Activated CD4-positive, alpha-beta memory T cell treated with anti-CD3 and anti-CD28 coated beads, Interleukin-2, amount 10 ng/mL, durations not matched to agents 7 days and 5 days (primary cell): ENCODE measurements at regions not wholly inside any gene's neighbourhood (a gene's known extent, or its start where the extent isn't known, plus 50 kb on each side); places are given as distances from the start of the nearest gene placed in this dataset.
A peak's percentile ranks its signal among the peaks of the same experiment; 100 is the strongest.
"Not testable (repeated sequence)": the region's sequence is repeated elsewhere in the genome, so short reads cannot be mapped to it uniquely, and the experiment has no call there.

Source experiments
- CTCF ChIA-PET: fragments of 350-600 bp; sonication (Branson Sonifier 250); formaldehyde crosslinking; loops from one replicate; lab custom pipeline; 2021; ENCODE audit warnings: antibody characterized with exemption, inconsistent platforms; lab: Charles Lee
- POLR2A ChIA-PET: fragments of 350-600 bp; sonication (Branson Sonifier 250); formaldehyde crosslinking; loops from one replicate; lab custom pipeline; 2021; ENCODE audit warnings: antibody characterized with exemption; lab: Charles Lee
- DNase-seq: peaks from one replicate; pipeline ENCODE4 v3.0.0-alpha.2; 2020
- H3K27ac Mint-ChIP-seq: one replicate; pipeline ENCODE4 v1.8.0; 2021; ENCODE audit warnings: mild to moderate bottlenecking, mixed read lengths
- H3K27me3 Mint-ChIP-seq: one replicate; pipeline ENCODE4 v1.8.0; 2021; ENCODE audit warnings: mixed read lengths
- H3K36me3 Mint-ChIP-seq: one replicate; pipeline ENCODE4 v1.8.0; 2021; ENCODE audit warnings: low read depth, mixed read lengths
- H3K4me1 Mint-ChIP-seq: one replicate; pipeline ENCODE4 v1.8.0; 2021; ENCODE audit warnings: mixed read lengths
- H3K4me3 Mint-ChIP-seq: one replicate; pipeline ENCODE4 v1.8.0; 2021; ENCODE audit warnings: mild to moderate bottlenecking, mixed read lengths
- H3K9me3 Mint-ChIP-seq: one replicate; pipeline ENCODE4 v1.8.0; 2021; ENCODE audit warnings: mixed read lengths

- DNase-seq, H3K27me3 Mint-ChIP-seq, H3K9me3 Mint-ChIP-seq, CTCF ChIA-PET, POLR2A ChIA-PET, H3K27ac Mint-ChIP-seq, H3K4me3 Mint-ChIP-seq, H3K36me3 Mint-ChIP-seq: not testable (repeated sequence)
- H3K4me1 Mint-ChIP-seq = peaks cover 13% of the 10 kb centered on the region
Observed at GRCh38 chr15:44835082-44835481, 98.8 kb downstream of the TRIM69 start.

GRCh38 chr15:44836094-44836493 is 99.8 kb downstream of the TRIM69 start:
- H3K27ac Mint-ChIP-seq = no peak overlapping the region
- DNase-seq = no peak
- no peaks in the 10 kb centered on the region for H3K9me3 Mint-ChIP-seq
- peaks cover 7% of the 10 kb centered on the region for H3K4me1 Mint-ChIP-seq
- ChIA-PET POLR2A (no interaction called here), CTCF (interaction anchor here (0.6 kb wide), 1 partner anchor 45 kb away, joined by 3 read pairs; no protein-coding TSS in a partner anchor)
- no peak overlapping the region for H3K4me3 Mint-ChIP-seq
- H3K36me3 Mint-ChIP-seq = no peaks in the 10 kb centered on the region
- no peaks in the 10 kb centered on the region for H3K27me3 Mint-ChIP-seq

- H3K9me3 Mint-ChIP-seq, H3K36me3 Mint-ChIP-seq, H3K4me3 Mint-ChIP-seq, CTCF ChIA-PET, H3K27ac Mint-ChIP-seq, POLR2A ChIA-PET, H3K27me3 Mint-ChIP-seq, H3K4me1 Mint-ChIP-seq, DNase-seq: not testable (repeated sequence)
Observed at GRCh38 chr15:44838929-44839328, 102.6 kb downstream of the TRIM69 start.

GRCh38 chr15:44841762-44842161 is 105.4 kb downstream of the TRIM69 start:
- H3K4me1 Mint-ChIP-seq, H3K27ac Mint-ChIP-seq, H3K9me3 Mint-ChIP-seq, POLR2A ChIA-PET, DNase-seq, H3K36me3 Mint-ChIP-seq, H3K27me3 Mint-ChIP-seq, H3K4me3 Mint-ChIP-seq: not testable (repeated sequence)
- CTCF ChIA-PET = interaction anchor here (1.4 kb wide), 1 partner anchor 11 kb away, joined by 4 read pairs; no protein-coding TSS in a partner anchor

GRCh38 chr15:44842883-44843282 is 106.6 kb downstream of the TRIM69 start:
- H3K4me3 Mint-ChIP-seq, POLR2A ChIA-PET, H3K36me3 Mint-ChIP-seq, H3K4me1 Mint-ChIP-seq, H3K9me3 Mint-ChIP-seq, H3K27ac Mint-ChIP-seq, H3K27me3 Mint-ChIP-seq, DNase-seq: not testable (repeated sequence)
- CTCF ChIA-PET = interaction anchor here (0.6 kb wide), 1 partner anchor 251 kb away, joined by 4 read pairs; no protein-coding TSS in a partner anchor

GRCh38 chr15:44844936-44845335 is 108.6 kb downstream of the TRIM69 start:
- H3K9me3 Mint-ChIP-seq, H3K27ac Mint-ChIP-seq, H3K27me3 Mint-ChIP-seq, POLR2A ChIA-PET, H3K4me3 Mint-ChIP-seq, DNase-seq, H3K36me3 Mint-ChIP-seq, H3K4me1 Mint-ChIP-seq, CTCF ChIA-PET: not testable (repeated sequence)

GRCh38 chr15:44846156-44846555 is 109.8 kb downstream of the TRIM69 start:
- POLR2A ChIA-PET, H3K9me3 Mint-ChIP-seq, H3K4me1 Mint-ChIP-seq, H3K27me3 Mint-ChIP-seq, DNase-seq, CTCF ChIA-PET, H3K36me3 Mint-ChIP-seq, H3K27ac Mint-ChIP-seq, H3K4me3 Mint-ChIP-seq: not testable (repeated sequence)

- H3K4me3 Mint-ChIP-seq, H3K9me3 Mint-ChIP-seq, H3K27ac Mint-ChIP-seq, POLR2A ChIA-PET, H3K4me1 Mint-ChIP-seq, H3K36me3 Mint-ChIP-seq, DNase-seq, H3K27me3 Mint-ChIP-seq, CTCF ChIA-PET: not testable (repeated sequence)
Observed at GRCh38 chr15:44847555-44847954, 108.9 kb upstream of the TERB2 start.

- POLR2A ChIA-PET, CTCF ChIA-PET, H3K9me3 Mint-ChIP-seq: not testable (repeated sequence)
Observed at GRCh38 chr15:44848859-44849258, 107.6 kb upstream of the TERB2 start.

GRCh38 chr15:44849701-44850403 is 106.6 kb upstream of the TERB2 start:
- H3K4me3 Mint-ChIP-seq, H3K9me3 Mint-ChIP-seq, H3K4me1 Mint-ChIP-seq, POLR2A ChIA-PET, H3K27me3 Mint-ChIP-seq, CTCF ChIA-PET, DNase-seq, H3K27ac Mint-ChIP-seq, H3K36me3 Mint-ChIP-seq: not testable (repeated sequence)

More at GRCh38 chr15:44848859-44849258, 107.6 kb upstream of the TERB2 start:
- not testable (repeated sequence) for H3K4me3 Mint-ChIP-seq, H3K36me3 Mint-ChIP-seq, H3K27ac Mint-ChIP-seq, H3K27me3 Mint-ChIP-seq, H3K4me1 Mint-ChIP-seq, DNase-seq

- not testable (repeated sequence) for H3K4me3 Mint-ChIP-seq, H3K36me3 Mint-ChIP-seq, H3K9me3 Mint-ChIP-seq, H3K27me3 Mint-ChIP-seq, H3K27ac Mint-ChIP-seq, H3K4me1 Mint-ChIP-seq
- ChIA-PET POLR2A (interaction anchor here (0.9 kb wide), 1 partner anchor 118 kb away, joined by 3 read pairs; no protein-coding TSS in a partner anchor), CTCF (interaction anchor here (0.6 to 2.5 kb wide), 19 partner anchors 12 to 275 kb away, joined by 3 to 24 read pairs (median 4); no protein-coding TSS in a partner anchor)
- DNase-seq = peak; percentile 74
Observed at GRCh38 chr15:44853304-44853950, 103.1 kb upstream of the TERB2 start.

GRCh38 chr15:44854696-44855095 is 101.8 kb upstream of the TERB2 start:
- H3K27ac Mint-ChIP-seq, H3K4me3 Mint-ChIP-seq, H3K9me3 Mint-ChIP-seq, H3K36me3 Mint-ChIP-seq, H3K27me3 Mint-ChIP-seq, DNase-seq, H3K4me1 Mint-ChIP-seq, POLR2A ChIA-PET: not testable (repeated sequence)
- CTCF ChIA-PET = interaction anchor here (1.9 to 2.5 kb wide), 3 partner anchors 53 to 275 kb away, joined by 5 to 16 read pairs (median 8); no protein-coding TSS in a partner anchor

GRCh38 chr15:44856284-44856683 is 100.2 kb upstream of the TERB2 start:
- POLR2A ChIA-PET, H3K27ac Mint-ChIP-seq, H3K4me3 Mint-ChIP-seq, H3K4me1 Mint-ChIP-seq, DNase-seq, CTCF ChIA-PET, H3K36me3 Mint-ChIP-seq, H3K9me3 Mint-ChIP-seq, H3K27me3 Mint-ChIP-seq: not testable (repeated sequence)
